Prostate gland (tissue), 2 donors: ENCODE measurements at regions not wholly inside any gene's neighbourhood (a gene's known extent, or its start where the extent isn't known, plus 50 kb on each side); places are given as distances from the start of the nearest gene placed in this dataset.

Source experiments
- CTCF ChIP-seq, 4 experiments: fragments of 200-600 bp in 2 of 4; fragments of 450-650 bp in 2 of 4; sonication (generic) in 2 of 4; IDR thresholded peaks; 1 replicate in 3 of 4; 2 replicates in 1 of 4; pipeline ENCODE4 v1.5.1; 2016 to 2019; ENCODE audit warnings: antibody characterized with exemption in 4 of 4, mild to moderate bottlenecking in 2 of 4, moderate library complexity in 2 of 4
- POLR2A ChIP-seq: fragments of 450-650 bp; IDR thresholded peaks from one replicate; pipeline ENCODE4 v1.6.1; 2016; ENCODE audit warnings: antibody characterized with exemption, mild to moderate bottlenecking

- no peak for TF ChIP-seq CTCF (IDR thresholded peaks at IDR 0.05)
- TF ChIP-seq POLR2A: no peak
Observed at GRCh38 chr20:29326376-29327070, 1930.9 kb upstream of the DEFB115 start.
